Right renal pelvis (tissue), 4 donors: ENCODE measurements at regions not wholly inside any gene's neighbourhood (a gene's known extent, or its start where the extent isn't known, plus 50 kb on each side); places are given as distances from the start of the nearest gene placed in this dataset.
"Not testable (repeated sequence)": the region's sequence is repeated elsewhere in the genome, so short reads cannot be mapped to it uniquely, and the experiment has no call there.

Experiments
- DNase-seq, 4 donors: peaks; one replicate each; pipeline ENCODE4 v3.0.0-alpha.2; 2013; ENCODE audit warnings: low read depth in 4 of 4, low spot score in 3 of 4, missing footprints in 1 of 4

- no peak for DNase-seq
These were observed 219.2 kb downstream of the FOXD2 start for GRCh38 chr1:47656719-47657685.

- no peak for DNase-seq
These were observed 220.5 kb downstream of the FOXD2 start for GRCh38 chr1:47658161-47658920.

GRCh38 chr1:47659146-47659545 lies 221.3 kb downstream of the FOXD2 start:
- no peak for DNase-seq

GRCh38 chr1:47660622-47661021 lies 222.8 kb downstream of the FOXD2 start:
- DNase-seq, result no peak

- DNase-seq, result no peak
These were observed 223.2 kb downstream of the FOXD2 start for GRCh38 chr1:47661040-47661439.

GRCh38 chr1:47662068-47662467 lies 224.2 kb downstream of the FOXD2 start:
- DNase-seq, result no peak

GRCh38 chr1:47663286-47663685 lies 225.4 kb downstream of the FOXD2 start:
- DNase-seq, result no peak

- no peak for DNase-seq
These were observed 226.5 kb downstream of the FOXD2 start for GRCh38 chr1:47664356-47664755.

- not testable (repeated sequence) for DNase-seq
These were observed 227.1 kb downstream of the FOXD2 start for GRCh38 chr1:47664896-47665295.

- no peak for DNase-seq
These were observed 231.3 kb downstream of the FOXD2 start for GRCh38 chr1:47669081-47669585.

GRCh38 chr1:47672622-47673021 lies 234.8 kb downstream of the FOXD2 start:
- no peak for DNase-seq

- DNase-seq, result no peak
These were observed 236.3 kb downstream of the FOXD2 start for GRCh38 chr1:47674189-47674588.

GRCh38 chr1:47675047-47675675 lies 237.3 kb downstream of the FOXD2 start:
- no peak for DNase-seq

GRCh38 chr1:47675721-47676120 lies 237.9 kb downstream of the FOXD2 start:
- DNase-seq, result no peak

GRCh38 chr1:47676311-47677054 lies 238.6 kb downstream of the FOXD2 start:
- DNase-seq, result no peak

- DNase-seq, result no peak
These were observed 239.5 kb downstream of the FOXD2 start for GRCh38 chr1:47677241-47677940.

- DNase-seq, result no peak
These were observed 240.7 kb downstream of the FOXD2 start for GRCh38 chr1:47678464-47678980.

GRCh38 chr1:47679301-47679791 lies 241.5 kb downstream of the FOXD2 start:
- DNase-seq, result no peak

GRCh38 chr1:47679826-47680225 lies 242.0 kb downstream of the FOXD2 start:
- DNase-seq, result no peak
